ENCODE measurements at regions not wholly inside any gene's neighbourhood (a gene's known extent, or its start where the extent isn't known, plus 50 kb on each side); places are given as distances from the start of the nearest gene placed in this dataset.

- Histone ChIP-seq H3K27me3 (ENCODE audit: insufficient read depth, low read depth) (no peaks in the 10 kb centered on the region), H3K36me3 (ENCODE audit: insufficient read depth) (no peaks in the 10 kb centered on the region), H3K27ac (no peak overlapping the region), H3K4me1 (ENCODE audit: low read depth, poor library complexity, severe bottlenecking) (no peaks in the 10 kb centered on the region), H3K9ac (no peak overlapping the region), H3K79me2 (ENCODE audit: insufficient read depth, low read depth) (no peaks in the 10 kb centered on the region), H4K20me1 (ENCODE audit: insufficient read depth) (no peaks in the 10 kb centered on the region), H2AFZ (ENCODE audit: low read depth) (no peak overlapping the region), H3K4me3 (IDR thresholded peaks at IDR 0.05; ENCODE audit: insufficient read depth, low read depth, low read length) (no peak overlapping the region), H3K4me2 (no peak overlapping the region)
- TF ChIP-seq CTCF (conservative IDR thresholded peaks at IDR 0.05; ENCODE audit: low read depth, low read length) = no peak
Measured at GRCh38 chr10:92773776-92774175, 74.5 kb upstream of the EXOC6 start.

GRCh38 chr10:92778091-92778490 lies 70.2 kb upstream of the EXOC6 start:
- Histone ChIP-seq H2AFZ (ENCODE audit: low read depth) (no peak overlapping the region), H3K36me3 (ENCODE audit: insufficient read depth) (no peaks in the 10 kb centered on the region), H3K4me3 (IDR thresholded peaks at IDR 0.05; ENCODE audit: insufficient read depth, low read depth, low read length) (no peak overlapping the region), H4K20me1 (ENCODE audit: insufficient read depth) (no peaks in the 10 kb centered on the region), H3K9ac (no peak overlapping the region), H3K4me1 (ENCODE audit: low read depth, poor library complexity, severe bottlenecking) (no peaks in the 10 kb centered on the region), H3K27me3 (ENCODE audit: insufficient read depth, low read depth) (no peaks in the 10 kb centered on the region), H3K79me2 (ENCODE audit: insufficient read depth, low read depth) (no peaks in the 10 kb centered on the region), H3K27ac (no peak overlapping the region), H3K4me2 (no peak overlapping the region)
- no peak for TF ChIP-seq CTCF (conservative IDR thresholded peaks at IDR 0.05; ENCODE audit: low read depth, low read length)

- Histone ChIP-seq H3K4me2 (no peak overlapping the region), H4K20me1 (ENCODE audit: insufficient read depth) (no peaks in the 10 kb centered on the region), H2AFZ (ENCODE audit: low read depth) (no peak overlapping the region), H3K79me2 (ENCODE audit: insufficient read depth, low read depth) (no peaks in the 10 kb centered on the region), H3K27ac (no peak overlapping the region), H3K9ac (no peak overlapping the region), H3K27me3 (ENCODE audit: insufficient read depth, low read depth) (no peaks in the 10 kb centered on the region), H3K4me3 (IDR thresholded peaks at IDR 0.05; ENCODE audit: insufficient read depth, low read depth, low read length) (no peak overlapping the region), H3K4me1 (ENCODE audit: low read depth, poor library complexity, severe bottlenecking) (no peaks in the 10 kb centered on the region), H3K36me3 (ENCODE audit: insufficient read depth) (no peaks in the 10 kb centered on the region)
- no peak for TF ChIP-seq CTCF (conservative IDR thresholded peaks at IDR 0.05; ENCODE audit: low read depth, low read length)
Measured at GRCh38 chr10:92785118-92785517, 63.2 kb upstream of the EXOC6 start.

GRCh38 chr10:92787557-92788152 lies 60.7 kb upstream of the EXOC6 start:
- Histone ChIP-seq H3K27me3 (ENCODE audit: insufficient read depth, low read depth) (no peaks in the 10 kb centered on the region), H3K4me2 (no peak overlapping the region), H4K20me1 (ENCODE audit: insufficient read depth) (no peaks in the 10 kb centered on the region), H3K4me3 (IDR thresholded peaks at IDR 0.05; ENCODE audit: insufficient read depth, low read depth, low read length) (no peak overlapping the region), H2AFZ (ENCODE audit: low read depth) (no peak overlapping the region), H3K36me3 (ENCODE audit: insufficient read depth) (no peaks in the 10 kb centered on the region), H3K9ac (no peak overlapping the region), H3K27ac (no peak overlapping the region), H3K4me1 (ENCODE audit: low read depth, poor library complexity, severe bottlenecking) (no peaks in the 10 kb centered on the region), H3K79me2 (ENCODE audit: insufficient read depth, low read depth) (no peaks in the 10 kb centered on the region)
- TF ChIP-seq CTCF (conservative IDR thresholded peaks at IDR 0.05; ENCODE audit: low read depth, low read length) = no peak

Data from KMS-11 (cell line).